Stimulated activated CD4-positive, alpha-beta T cell treated with anti-CD3 and anti-CD28 coated beads, Interleukin-1b, Interleukin-23, amount 100 ng/mL, for 1 hour (primary cell): ENCODE measurements at regions not wholly inside any gene's neighbourhood (a gene's known extent, or its start where the extent isn't known, plus 50 kb on each side); places are given as distances from the start of the nearest gene placed in this dataset.
"Not testable (repeated sequence)": the region's sequence is repeated elsewhere in the genome, so short reads cannot be mapped to it uniquely, and the experiment has no call there.

Experiments used
- DNase-seq, 2 donors: peaks; one replicate each; pipeline ENCODE4 v3.0.0-alpha.2; 2020; ENCODE audit warnings: low read depth in 2 of 2

DNA sequence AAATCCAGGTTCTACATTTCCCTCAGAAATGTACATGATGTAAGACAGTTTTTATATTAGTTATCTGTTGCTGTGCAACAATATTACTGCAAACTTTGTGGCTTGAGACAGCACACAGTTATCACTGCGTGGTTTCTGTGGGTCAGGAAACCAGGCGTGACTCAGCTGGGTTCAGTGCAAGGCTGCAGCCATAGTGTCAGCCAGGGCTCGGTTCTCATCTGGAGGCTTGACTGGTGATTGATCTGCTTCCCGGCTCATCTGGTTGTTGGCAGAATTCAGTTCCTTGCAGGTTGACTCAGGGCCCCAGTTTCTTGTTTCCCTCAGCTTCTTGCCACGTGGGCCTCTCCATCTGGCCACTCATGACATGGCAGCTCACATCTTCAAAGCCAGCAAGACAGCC, 146.8 kb upstream of the ROPN1B start:
- peak in 1 of 2 donors; percentile 19 for DNase-seq

DNA sequence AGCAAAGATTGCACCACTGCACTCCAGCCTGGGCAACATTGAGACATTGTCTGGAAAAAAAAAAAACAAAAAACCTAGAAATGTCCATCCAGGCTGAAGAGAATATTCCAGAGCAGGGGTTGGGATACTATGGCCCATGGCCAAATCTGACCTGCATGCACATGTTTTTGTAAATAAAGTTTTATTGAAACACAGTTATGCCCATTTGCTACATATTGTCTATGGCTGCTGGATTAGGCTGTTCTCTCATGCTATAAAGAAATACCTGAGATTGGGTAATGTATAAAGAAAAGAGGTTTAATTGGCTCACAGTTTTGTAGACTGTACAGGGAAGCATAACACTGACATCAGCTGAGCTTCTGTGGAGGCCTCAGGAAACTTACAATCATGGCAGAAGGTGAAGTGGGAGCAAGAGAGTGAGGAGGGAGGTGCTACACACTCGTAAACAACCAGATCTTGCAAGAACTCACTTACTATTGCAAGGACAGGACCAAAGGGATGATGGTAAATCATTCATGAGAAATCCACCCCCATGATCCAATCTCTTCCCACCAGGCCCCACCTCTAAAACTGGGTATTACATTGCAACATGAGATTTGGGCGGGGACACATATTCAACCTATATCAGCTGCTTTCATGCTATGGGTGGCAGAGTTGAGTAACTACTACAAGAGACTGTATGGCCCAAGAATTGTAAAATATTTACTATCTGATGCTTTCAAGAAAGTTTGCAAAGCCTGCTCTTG, 137.8 kb upstream of the ROPN1B start:
- not testable (repeated sequence) for DNase-seq

DNA sequence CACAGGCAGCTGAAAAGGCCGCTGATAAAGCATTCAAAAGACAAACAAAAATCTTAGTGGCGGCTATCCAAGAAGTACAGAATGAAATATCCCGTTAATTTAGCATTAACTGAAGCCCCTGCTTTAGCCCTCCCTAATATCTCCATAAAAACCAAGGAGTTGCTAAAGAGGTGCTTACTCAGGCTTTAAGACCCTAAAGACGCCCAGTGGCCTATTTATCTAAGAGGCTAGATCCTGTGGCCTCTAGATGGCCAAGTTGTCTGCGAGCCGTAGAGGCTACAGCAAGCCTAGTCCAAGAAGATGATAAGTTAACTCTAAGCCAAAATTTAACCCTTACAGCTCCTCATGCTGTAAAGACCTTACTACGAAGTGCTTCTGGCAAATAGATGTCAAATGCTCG, 133.4 kb upstream of the ROPN1B start:
- not testable (repeated sequence) for DNase-seq

DNA sequence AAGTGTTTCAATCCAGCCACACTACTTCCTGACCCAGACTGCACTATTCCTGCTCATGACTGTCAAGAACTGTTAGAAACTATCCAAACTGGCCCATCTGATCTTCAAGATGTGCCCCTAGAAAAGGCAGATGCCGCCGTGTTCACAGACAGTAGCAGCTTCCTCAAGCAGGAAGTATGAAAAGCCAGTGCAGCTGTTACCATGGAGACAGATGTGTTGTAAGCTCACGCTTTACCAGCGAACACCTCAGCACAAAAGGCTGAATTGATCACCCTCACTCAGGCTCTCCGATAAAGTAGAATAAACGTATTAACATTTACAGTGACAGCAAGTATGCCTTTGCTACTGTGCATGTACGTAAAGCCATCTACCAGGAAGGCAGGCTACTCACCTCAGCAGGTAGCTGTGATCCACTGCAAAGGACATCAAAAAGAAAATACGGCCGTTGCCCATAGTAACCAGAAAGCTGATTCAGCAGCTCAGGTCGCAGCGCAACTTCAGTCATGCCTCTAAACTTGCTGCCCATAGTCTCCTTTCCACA, 132.9 kb upstream of the ROPN1B start:
- DNase-seq, result peak in 1 of 2 donors; percentile 2

DNA sequence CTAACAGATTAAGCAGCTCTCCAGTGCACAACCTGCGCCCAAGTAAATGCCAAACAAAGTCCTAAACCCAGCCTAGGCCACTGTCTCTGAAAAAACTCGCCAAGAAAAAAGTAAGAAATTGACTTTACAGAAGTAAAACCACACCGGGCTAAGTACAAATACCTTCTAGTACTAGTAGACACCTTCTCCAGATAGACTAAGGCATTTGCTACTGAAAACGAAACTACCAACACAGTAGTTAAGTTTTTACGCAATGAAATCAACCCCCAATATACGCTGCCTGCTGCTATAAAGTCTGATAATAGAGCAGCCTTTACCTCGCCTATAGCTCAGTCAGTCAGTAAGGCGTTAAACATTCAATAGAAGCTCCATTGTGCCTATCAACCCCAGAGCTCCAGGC, 132.2 kb upstream of the ROPN1B start:
- not testable (repeated sequence) for DNase-seq

DNA sequence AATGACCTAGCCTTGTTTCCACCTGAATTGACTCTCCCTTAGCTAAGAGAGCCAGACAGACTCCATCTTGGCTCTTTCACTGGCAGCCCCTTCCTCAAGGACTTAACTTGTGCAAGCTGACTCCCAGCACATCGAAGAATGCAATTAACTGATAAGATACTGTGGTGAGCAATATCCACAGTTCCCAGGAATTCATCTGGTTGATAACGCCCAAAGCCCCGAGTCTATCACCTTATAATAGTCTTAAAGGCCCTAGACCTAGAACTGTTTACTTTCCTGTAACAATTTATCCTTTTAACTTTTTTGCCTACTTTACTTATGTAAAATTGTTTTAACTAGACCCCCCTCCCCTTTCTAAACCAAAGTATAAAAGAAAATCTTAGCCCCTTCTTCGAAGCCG, 130.1 kb upstream of the ROPN1B start:
- not testable (repeated sequence) for DNase-seq

DNA sequence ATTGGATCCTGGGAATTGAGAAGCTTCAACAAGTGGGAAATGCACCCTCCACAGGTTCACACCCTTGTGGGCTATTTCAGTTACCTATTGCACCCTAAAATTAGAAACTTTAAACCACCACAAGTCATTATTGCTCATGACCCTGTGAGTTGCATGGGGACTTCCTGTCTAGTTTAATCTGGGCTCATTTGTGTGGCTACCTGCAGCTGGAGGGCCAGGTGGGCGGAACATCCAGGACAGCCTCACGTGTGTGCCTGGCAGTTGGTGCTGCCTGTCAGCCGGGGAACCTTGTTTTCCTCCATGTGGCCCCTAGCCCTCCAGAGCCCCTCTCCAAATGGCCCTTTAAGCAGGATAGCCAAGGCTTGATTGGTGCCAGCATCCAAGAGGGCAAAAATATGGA, 128.5 kb upstream of the ROPN1B start:
- DNase-seq, result not testable (repeated sequence)

DNA sequence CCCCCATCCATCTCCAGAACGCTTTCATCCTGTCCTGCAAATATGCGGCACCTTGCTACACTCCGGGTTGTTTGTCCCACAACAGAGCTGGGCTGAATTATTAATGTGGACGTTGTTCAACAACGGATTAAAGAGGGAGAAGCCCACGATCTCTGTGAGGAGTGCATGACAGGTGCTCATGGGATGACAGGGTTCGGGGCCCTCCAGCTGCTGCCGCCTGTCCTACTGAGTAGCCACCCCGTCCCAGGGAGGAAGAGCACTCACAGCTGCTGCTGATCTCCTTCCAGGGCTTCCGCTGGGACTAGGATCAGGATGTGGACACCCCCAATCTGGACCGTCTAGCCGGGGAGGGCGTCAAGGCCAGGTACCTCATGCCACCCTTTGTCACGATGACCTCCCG, 121.0 kb upstream of the ROPN1B start:
- DNase-seq, result not testable (repeated sequence)

DNA sequence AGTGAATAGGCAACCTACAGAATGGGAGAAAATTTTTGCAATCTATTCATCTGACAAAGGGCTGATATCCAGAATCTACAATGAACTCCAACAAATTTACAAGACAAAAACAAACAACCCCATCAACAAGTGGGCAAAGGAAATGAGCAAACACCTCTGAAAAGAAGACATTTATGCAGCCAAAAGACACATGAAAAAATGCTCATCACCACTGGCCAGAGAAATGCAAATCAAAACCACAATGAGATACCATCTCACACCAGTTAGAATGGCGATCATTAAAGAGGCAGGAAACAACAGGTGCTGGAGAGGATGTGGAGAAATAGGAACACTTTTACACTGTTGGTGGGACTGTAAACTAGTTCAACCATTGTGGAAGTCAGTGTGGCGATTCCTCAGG, 114.0 kb upstream of the ROPN1B start:
- DNase-seq, result not testable (repeated sequence)

DNA sequence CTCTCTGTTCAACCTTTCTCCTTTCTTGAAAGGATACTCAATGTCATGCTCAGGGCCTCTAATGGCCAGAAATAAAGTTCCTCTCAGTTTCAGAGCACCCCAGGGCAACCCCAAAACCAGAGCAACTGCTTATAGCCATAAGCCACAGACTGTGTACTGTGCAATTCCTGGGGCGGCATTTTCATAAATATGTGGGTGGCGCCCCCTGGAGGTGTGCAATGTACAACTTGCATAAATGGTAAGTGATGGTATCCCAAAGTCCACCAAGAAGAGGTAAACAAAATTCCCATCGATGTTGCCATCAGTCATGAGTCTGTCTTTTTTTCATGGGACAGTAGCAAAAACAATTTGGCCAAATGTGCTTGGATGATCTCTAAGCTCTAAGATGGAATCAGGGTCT, 108.4 kb upstream of the ROPN1B start:
- DNase-seq, result not testable (repeated sequence)

DNA sequence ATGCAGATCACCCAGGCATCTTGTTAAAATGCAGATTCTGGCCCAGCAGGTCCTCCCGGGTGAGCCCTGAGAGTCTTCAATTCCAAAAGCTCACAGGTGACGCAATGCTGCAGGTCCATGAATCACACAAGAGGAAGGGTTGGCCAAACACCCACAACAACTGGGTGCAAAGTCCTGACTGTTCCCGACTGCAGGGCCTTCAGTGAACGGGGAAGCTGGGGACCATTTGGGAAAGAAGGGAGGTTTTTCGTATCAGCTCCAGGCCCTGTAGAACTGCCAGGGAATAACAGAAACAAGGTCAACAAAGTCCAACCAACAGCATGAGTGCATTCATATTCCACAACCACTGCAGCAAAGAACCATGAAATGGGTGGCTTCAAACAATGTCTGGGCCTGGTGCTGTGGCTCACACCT, 106.1 kb upstream of the ROPN1B start:
- DNase-seq, result not testable (repeated sequence)

DNA sequence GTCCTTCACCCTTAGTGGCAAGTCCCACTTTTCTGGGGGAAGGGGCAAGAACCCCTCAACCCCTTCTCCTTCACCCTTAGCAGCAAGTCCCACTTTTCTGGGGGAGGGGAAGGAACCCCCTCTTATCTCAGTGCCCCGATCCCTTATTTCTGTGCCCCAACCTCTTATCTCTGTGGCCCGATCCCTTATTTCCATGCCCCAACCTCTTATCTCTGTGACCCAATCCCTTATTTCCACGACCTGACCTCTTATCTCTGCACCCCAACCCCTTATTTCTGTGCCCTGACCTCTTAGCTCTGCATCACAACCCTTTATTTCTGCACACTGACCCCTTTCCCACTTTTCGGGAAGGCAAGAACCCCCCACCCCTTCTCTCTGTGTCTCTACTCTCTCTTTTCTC, 104.4 kb upstream of the ROPN1B start:
- DNase-seq, result not testable (repeated sequence)

DNA sequence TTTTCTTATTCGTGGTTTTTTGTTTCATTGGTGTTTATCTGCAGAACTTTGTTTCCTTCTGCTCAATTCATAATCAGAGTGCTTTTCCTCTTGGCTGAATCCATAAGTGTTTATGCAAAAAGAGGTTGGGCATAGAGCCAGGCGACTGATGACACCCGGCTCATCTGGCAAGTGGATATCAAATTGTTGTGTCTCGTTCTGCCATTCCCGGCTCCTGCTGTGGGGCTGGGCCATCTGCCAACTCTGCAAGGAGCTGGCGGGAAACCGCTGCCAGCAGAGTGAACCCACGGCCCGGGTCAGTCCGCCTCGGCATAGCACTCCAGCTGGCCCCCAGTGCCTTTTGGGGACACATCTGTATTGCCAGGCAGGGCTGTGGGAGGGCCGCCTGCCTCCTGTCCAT, 83.0 kb upstream of the ROPN1B start:
- not testable (repeated sequence) for DNase-seq

DNA sequence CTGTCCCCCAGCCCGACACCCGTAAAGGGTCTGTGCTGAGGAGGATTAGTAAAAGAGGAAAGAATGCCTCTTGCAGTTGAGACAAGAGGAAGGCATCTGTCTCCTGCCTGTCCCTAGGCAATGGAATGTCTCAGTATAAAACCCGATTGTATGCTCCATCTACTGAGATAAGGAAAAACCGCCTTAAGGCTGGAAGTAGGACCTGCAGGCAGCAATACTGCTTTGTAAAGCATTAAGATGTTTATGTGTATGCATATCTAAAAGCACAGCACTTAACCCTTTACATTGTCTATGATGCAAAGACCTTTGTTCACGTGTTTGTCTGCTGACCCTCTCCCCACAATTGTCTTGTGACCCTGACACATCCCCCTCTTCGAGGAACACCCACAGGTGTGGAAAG, 69.8 kb upstream of the ROPN1B start:
- DNase-seq, result not testable (repeated sequence)

DNA sequence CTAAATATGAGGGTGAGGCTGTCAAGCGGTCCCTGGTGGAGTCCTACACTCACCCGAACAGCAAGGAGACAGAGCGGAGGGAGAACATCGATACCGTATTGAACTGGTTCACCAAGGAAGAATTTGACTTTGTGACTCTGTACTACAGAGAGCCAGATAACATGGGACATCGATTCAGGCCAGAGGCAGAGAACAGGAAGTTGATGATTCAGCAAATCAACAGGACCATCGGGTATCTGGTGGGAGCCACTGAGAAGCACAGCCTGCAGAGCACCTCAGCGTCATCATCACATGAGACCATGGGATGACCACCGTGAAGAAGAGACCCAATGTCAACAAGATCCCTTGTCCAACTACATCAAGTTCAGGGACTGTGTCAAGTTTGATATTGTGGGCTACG, 67.5 kb upstream of the ROPN1B start:
- DNase-seq, result not testable (repeated sequence)

DNA sequence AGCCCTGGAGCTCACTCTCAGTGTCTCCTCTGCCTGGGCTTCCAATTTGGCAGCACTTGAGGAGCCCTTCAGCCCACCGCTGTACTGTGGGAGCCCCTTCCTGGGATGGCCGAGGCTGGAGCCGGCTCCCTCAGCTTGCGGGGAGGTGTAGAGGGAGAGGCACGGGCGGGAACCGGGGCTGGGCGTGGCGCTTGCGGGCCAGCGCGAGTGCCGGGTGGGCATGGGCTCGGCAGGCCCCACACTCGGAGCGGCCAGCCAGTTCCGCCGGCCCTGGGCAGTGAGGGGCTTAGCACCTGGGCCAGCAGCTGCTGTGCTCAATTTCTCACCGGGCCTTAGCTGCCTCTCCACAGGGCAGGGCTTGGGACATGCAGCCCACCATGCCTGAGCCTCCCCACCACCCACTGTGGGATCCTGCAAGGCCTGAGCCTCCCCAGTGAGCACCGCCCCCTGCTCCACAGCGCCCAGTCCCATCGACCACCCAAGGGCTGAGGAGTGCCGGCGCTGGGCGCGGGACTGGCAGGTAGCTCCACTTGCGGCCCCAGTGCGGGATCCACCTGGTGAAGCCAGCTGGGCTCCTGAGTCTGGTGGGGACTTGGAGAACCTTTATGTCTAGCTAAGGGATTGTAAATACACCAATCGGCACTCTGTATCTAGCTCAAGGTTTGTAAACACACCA, 65.1 kb upstream of the ROPN1B start:
- not testable (repeated sequence) for DNase-seq

DNA sequence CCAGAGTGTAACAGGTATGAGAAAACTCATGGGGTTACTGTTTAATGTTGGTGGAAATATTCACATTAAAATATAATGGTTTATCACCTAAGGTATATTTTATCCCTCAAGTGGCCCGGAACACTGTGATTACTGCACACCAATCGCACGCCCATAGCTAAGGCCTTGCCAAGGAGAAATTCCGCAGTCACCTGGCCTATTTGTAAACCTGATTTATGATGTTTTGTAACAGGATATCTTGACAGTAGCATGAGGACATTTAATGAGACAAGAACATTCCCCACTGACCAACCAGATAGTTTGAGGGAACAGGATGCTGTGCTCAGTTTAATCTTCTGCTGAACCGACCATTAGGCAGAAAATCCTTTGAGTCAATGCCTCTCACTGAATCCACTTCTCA, 61.7 kb upstream of the ROPN1B start:
- not testable (repeated sequence) for DNase-seq

DNA sequence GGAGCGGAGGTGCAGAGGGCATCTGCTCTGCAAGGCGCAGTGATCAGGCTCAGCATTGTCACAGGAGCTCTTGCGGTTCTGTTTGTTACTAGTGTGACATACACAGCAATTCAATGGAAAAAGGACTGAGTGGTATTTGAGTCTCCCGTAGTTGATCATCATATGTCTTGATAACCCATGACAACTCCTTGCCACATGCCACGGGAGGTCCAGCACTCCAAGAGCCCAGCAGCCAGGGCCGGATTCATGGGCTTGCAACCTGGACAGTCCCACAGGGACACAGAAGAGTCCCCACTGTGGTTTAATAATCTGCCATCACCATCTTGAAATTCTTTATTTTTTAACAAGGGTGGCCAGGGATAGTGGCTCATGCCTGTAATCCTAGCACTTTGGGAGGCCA, 58.1 kb upstream of the ROPN1B start:
- not testable (repeated sequence) for DNase-seq

DNA sequence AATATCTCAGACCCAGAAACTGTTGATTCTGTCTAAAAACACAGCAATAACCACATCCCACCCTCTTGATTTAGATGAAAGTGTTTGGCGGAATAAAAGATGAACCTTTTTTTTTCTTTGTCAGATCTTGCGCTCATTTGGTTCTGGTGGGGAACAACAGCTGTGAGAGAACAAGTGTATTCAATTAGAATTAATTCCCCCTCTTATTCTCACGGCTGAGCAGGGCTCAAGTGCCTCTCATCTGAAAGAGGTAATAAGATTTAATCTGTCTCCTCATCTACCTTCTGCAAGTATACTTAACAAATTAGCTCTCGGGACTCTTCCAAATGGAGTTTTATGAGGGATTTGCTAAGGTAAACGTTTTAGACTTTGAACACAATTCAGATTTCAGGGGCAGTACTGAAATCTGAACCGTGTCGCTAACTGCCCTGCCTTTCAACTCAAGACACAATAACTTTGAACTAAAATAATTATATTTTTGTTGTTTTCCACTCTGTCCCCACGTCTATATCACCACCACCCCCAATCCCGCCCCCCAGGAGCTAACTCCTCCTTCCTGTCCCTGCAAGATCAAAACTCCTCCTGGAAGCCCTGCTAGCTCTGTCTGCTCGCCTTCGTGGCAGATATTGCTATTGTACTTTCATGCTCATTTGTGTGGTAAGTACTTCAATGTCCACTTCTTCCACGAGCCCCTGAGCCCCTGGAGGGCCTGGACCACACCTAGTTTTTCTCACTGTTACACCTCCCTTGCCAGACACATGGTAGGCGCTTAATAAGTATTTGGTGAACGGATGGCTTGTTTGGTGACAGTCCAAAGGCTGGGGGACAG, 54.2 kb upstream of the ROPN1B start:
- not testable (repeated sequence) for DNase-seq

DNA sequence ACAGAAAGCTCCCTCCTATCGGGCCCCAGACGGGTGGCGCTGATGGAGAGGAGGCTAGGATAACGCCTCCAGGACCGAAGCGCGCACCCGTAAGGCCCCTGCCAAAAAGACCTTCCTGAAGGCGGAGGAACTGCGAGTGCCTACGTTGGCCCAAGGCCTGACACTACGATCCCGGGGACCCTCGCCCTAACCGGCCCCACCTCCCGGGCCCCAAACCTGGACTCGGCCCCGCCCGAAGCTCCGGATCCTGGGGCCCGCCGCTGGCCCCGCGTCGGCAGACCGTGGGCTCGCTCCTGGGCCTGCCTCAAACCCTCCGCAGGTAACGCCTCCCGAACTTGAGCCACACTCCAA, 53.6 kb upstream of the ROPN1B start:
- not testable (repeated sequence) for DNase-seq

DNA sequence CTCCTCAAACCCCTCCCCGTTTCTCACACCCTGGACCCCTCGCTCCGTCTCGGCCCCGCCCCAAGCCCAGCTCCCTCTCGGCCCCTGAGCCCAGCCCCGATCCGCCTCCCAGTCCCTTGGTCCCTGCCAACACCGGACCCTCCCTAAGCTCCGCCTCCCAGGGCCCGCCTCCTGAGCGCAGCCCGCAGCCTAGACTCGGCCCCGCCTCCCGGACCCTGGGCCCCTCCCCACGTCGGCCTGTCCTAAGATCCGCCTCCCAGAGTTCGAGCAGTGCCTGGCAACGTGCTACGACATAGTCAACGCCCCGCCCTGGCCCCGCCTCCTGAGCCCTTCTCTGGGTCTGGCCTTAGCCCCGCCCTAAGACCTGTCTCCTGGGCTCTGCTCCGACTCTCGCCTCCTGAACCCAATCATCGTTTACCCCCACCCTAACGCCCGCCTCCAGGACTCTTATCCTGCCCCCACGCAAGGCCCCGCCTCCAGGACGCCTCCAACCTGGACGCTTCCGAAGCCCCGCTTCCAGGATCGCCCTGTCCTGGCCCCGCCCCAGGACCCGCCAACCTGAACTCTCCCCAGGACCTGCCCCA, 53.1 kb upstream of the ROPN1B start:
- peak; percentile 97 to 98 for DNase-seq
